ENCODE measurements at regions not wholly inside any gene's neighbourhood (a gene's known extent, or its start where the extent isn't known, plus 50 kb on each side); places are given as distances from the start of the nearest gene placed in this dataset.

GRCh38 chr16:35239561-35239960, 1780.1 kb downstream of the TP53TG3F start:
- Histone ChIP-seq H3K27me3 (ENCODE audit: insufficient read depth, insufficient read length) (no peaks in the 10 kb centered on the region), H3K9me3 (ENCODE audit: insufficient read depth, low read length) (no peaks in the 10 kb centered on the region), H3K9ac (ENCODE audit: insufficient read length, low read depth) (no peak overlapping the region), H3K36me3 (ENCODE audit: insufficient read depth, insufficient read length, low read length) (no peaks in the 10 kb centered on the region), H3K4me1 (ENCODE audit: insufficient read depth, insufficient read length) (no peaks in the 10 kb centered on the region), H3K4me3 (ENCODE audit: insufficient read length, low read depth) (no peak overlapping the region)
- no peak for DNase-seq (ENCODE audit: low read depth, low spot score)
- no peak for TF ChIP-seq YY1 (IDR thresholded peaks at IDR 0.05; ENCODE audit: insufficient read depth, insufficient read length)
- no peak for TF ChIP-seq ZNF274 (IDR thresholded peaks at IDR 0.05; ENCODE audit: low read depth, low read length)
- TF ChIP-seq SUZ12 (IDR thresholded peaks at IDR 0.05; ENCODE audit: extremely low read depth, insufficient read depth, insufficient read length) = no peak

- TF ChIP-seq ZNF274 (IDR thresholded peaks at IDR 0.05; ENCODE audit: low read depth, low read length) = no peak
- TF ChIP-seq YY1 (IDR thresholded peaks at IDR 0.05; ENCODE audit: insufficient read depth, insufficient read length) = no peak
- TF ChIP-seq SUZ12 (IDR thresholded peaks at IDR 0.05; ENCODE audit: extremely low read depth, insufficient read depth, insufficient read length) = no peak
- Histone ChIP-seq H3K9me3 (ENCODE audit: insufficient read depth, low read length) (no peaks in the 10 kb centered on the region), H3K4me3 (ENCODE audit: insufficient read length, low read depth) (no peak overlapping the region), H3K4me1 (ENCODE audit: insufficient read depth, insufficient read length) (no peaks in the 10 kb centered on the region), H3K9ac (ENCODE audit: insufficient read length, low read depth) (no peak overlapping the region), H3K27me3 (ENCODE audit: insufficient read depth, insufficient read length) (peaks cover 8% of the 10 kb centered on the region), H3K36me3 (ENCODE audit: insufficient read depth, insufficient read length, low read length) (no peaks in the 10 kb centered on the region)
- DNase-seq (ENCODE audit: low read depth, low spot score) = no peak
These were observed 1789.6 kb downstream of the TP53TG3F start for GRCh38 chr16:35249051-35249450.

GRCh38 chr16:35252356-35252936, 1793.0 kb downstream of the TP53TG3F start:
- Histone ChIP-seq H3K27me3 (ENCODE audit: insufficient read depth, insufficient read length) (peaks cover 4% of the 10 kb centered on the region), H3K9ac (ENCODE audit: insufficient read length, low read depth) (no peak overlapping the region), H3K4me3 (ENCODE audit: insufficient read length, low read depth) (no peak overlapping the region), H3K4me1 (ENCODE audit: insufficient read depth, insufficient read length) (no peaks in the 10 kb centered on the region), H3K9me3 (ENCODE audit: insufficient read depth, low read length) (no peaks in the 10 kb centered on the region), H3K36me3 (ENCODE audit: insufficient read depth, insufficient read length, low read length) (no peaks in the 10 kb centered on the region)
- TF ChIP-seq ZNF274 (IDR thresholded peaks at IDR 0.05; ENCODE audit: low read depth, low read length) (no peak), YY1 (IDR thresholded peaks at IDR 0.05; ENCODE audit: insufficient read depth, insufficient read length) (no peak), SUZ12 (IDR thresholded peaks at IDR 0.05; ENCODE audit: extremely low read depth, insufficient read depth, insufficient read length) (no peak)
- DNase-seq (ENCODE audit: low read depth, low spot score) = no peak

- Histone ChIP-seq H3K9me3 (ENCODE audit: insufficient read depth, low read length) (no peaks in the 10 kb centered on the region), H3K36me3 (ENCODE audit: insufficient read depth, insufficient read length, low read length) (no peaks in the 10 kb centered on the region), H3K4me3 (ENCODE audit: insufficient read length, low read depth) (no peak overlapping the region), H3K4me1 (ENCODE audit: insufficient read depth, insufficient read length) (no peaks in the 10 kb centered on the region), H3K9ac (ENCODE audit: insufficient read length, low read depth) (no peak overlapping the region), H3K27me3 (ENCODE audit: insufficient read depth, insufficient read length) (peaks cover 14% of the 10 kb centered on the region)
- DNase-seq (ENCODE audit: low read depth, low spot score) = no peak
- TF ChIP-seq SUZ12 (IDR thresholded peaks at IDR 0.05; ENCODE audit: extremely low read depth, insufficient read depth, insufficient read length) (no peak), ZNF274 (IDR thresholded peaks at IDR 0.05; ENCODE audit: low read depth, low read length) (no peak)
These were observed 1795.9 kb downstream of the TP53TG3F start for GRCh38 chr16:35255186-35255803.

DNA sequence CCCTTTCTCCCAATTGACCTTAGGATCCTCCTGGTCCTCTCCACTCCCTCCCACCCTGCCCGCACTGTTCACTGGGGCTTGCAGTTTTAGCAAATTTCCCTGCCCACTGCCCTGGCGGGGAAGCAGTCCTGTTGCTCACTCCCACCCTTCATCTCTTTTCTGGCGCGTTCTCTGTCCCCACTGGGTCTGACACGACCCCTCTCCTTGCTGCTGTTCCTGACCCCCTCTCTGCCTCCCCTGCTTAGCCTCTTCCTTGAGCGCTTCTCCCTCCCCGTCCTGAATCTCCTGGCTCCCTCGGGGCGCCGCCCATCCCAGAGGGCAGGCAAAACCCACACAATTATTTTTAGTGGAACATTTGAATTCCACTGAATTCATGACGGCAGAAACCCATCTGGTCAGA, 1796.4 kb downstream of the TP53TG3F start:
- H3K9ac ChIP-seq (ENCODE audit: insufficient read length, low read depth) = no peak overlapping the region
- DNase-seq (ENCODE audit: low read depth, low spot score) = no peak
- H3K4me1 ChIP-seq (ENCODE audit: insufficient read depth, insufficient read length) = no peaks in the 10 kb centered on the region
- peaks cover 14% of the 10 kb centered on the region for H3K27me3 ChIP-seq (ENCODE audit: insufficient read depth, insufficient read length)
- no peak for TF ChIP-seq YY1 (IDR thresholded peaks at IDR 0.05; ENCODE audit: insufficient read depth, insufficient read length)
- no peak for TF ChIP-seq ZNF274 (IDR thresholded peaks at IDR 0.05; ENCODE audit: low read depth, low read length)
- no peak for TF ChIP-seq SUZ12 (IDR thresholded peaks at IDR 0.05; ENCODE audit: extremely low read depth, insufficient read depth, insufficient read length)
- H3K9me3 ChIP-seq (ENCODE audit: insufficient read depth, low read length) = no peaks in the 10 kb centered on the region
- H3K4me3 ChIP-seq (ENCODE audit: insufficient read length, low read depth) = no peak overlapping the region
- no peaks in the 10 kb centered on the region for H3K36me3 ChIP-seq (ENCODE audit: insufficient read depth, insufficient read length, low read length)

- Histone ChIP-seq H3K36me3 (ENCODE audit: insufficient read depth, insufficient read length, low read length) (no peaks in the 10 kb centered on the region), H3K4me1 (ENCODE audit: insufficient read depth, insufficient read length) (no peaks in the 10 kb centered on the region), H3K9me3 (ENCODE audit: insufficient read depth, low read length) (no peaks in the 10 kb centered on the region), H3K9ac (ENCODE audit: insufficient read length, low read depth) (no peak overlapping the region), H3K27me3 (ENCODE audit: insufficient read depth, insufficient read length) (peaks cover 25% of the 10 kb centered on the region), H3K4me3 (ENCODE audit: insufficient read length, low read depth) (no peak overlapping the region)
- no peak for DNase-seq (ENCODE audit: low read depth, low spot score)
- TF ChIP-seq SUZ12 (IDR thresholded peaks at IDR 0.05; ENCODE audit: extremely low read depth, insufficient read depth, insufficient read length) = no peak
- TF ChIP-seq YY1 (IDR thresholded peaks at IDR 0.05; ENCODE audit: insufficient read depth, insufficient read length) = no peak
- TF ChIP-seq ZNF274 (IDR thresholded peaks at IDR 0.05; ENCODE audit: low read depth, low read length) = no peak
These were observed 1799.0 kb downstream of the TP53TG3F start for GRCh38 chr16:35258381-35258780.

DNA sequence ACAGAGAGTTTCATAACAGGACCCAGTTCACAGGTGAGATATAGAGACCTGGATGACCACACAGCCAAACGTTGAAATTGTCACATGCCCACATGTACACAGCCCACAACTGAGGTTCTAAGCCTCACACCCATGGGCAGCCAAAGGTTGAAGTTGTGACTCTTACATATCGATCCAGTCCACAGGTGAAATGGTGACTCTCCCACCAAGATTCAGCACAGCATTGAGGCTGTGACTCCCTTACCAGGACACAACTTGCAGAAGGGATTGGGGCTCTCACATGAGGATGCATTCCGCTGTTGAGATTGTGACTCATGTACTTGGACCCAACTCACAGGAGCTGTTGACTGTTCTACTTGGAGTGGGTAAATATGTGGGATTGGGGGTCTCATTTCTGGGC, 1836.4 kb downstream of the TP53TG3F start:
- H3K36me3 ChIP-seq (ENCODE audit: insufficient read depth, insufficient read length, low read length) = no peaks in the 10 kb centered on the region
- H3K27me3 ChIP-seq (ENCODE audit: insufficient read depth, insufficient read length) = peaks cover 16% of the 10 kb centered on the region
- H3K4me3 ChIP-seq (ENCODE audit: insufficient read length, low read depth) = no peak overlapping the region
- H3K9ac ChIP-seq (ENCODE audit: insufficient read length, low read depth) = no peak overlapping the region
- TF ChIP-seq ZNF274 (IDR thresholded peaks at IDR 0.05; ENCODE audit: low read depth, low read length) = no peak
- no peak for TF ChIP-seq YY1 (IDR thresholded peaks at IDR 0.05; ENCODE audit: insufficient read depth, insufficient read length)
- TF ChIP-seq SUZ12 (IDR thresholded peaks at IDR 0.05; ENCODE audit: extremely low read depth, insufficient read depth, insufficient read length) = no peak
- no peaks in the 10 kb centered on the region for H3K4me1 ChIP-seq (ENCODE audit: insufficient read depth, insufficient read length)
- DNase-seq (ENCODE audit: low read depth, low spot score) = no peak
- H3K9me3 ChIP-seq (ENCODE audit: insufficient read depth, low read length) = no peaks in the 10 kb centered on the region

Measured in NT2/D1 (cell line).